ENCODE measurements at regions not wholly inside any gene's neighbourhood (a gene's known extent, or its start where the extent isn't known, plus 50 kb on each side); places are given as distances from the start of the nearest gene placed in this dataset.
"Not testable (repeated sequence)": the region's sequence is repeated elsewhere in the genome, so short reads cannot be mapped to it uniquely, and the experiment has no call there.

DNA sequence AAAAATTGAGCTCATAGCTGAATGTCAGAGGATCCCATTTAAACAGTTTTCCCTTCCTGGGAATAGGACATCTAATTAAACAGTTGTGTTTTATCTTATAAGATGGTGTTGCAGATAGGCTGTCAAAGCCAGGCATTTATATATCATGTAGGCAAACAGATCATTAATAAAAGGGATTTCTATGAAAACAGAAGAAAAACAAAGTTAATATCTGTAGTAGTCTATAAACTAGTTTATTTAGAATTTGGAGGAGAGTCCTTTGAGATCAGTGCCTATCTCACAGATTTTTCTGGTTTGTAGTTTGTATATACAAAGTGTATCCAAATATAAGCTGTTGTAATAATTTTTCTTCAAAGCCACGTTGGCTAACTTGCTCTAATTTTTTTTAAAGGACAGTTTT lies 1738.2 kb upstream of the PIK3C3 start:
- intact Hi-C loops (cut with micrococcal nuclease) = no loop called here

DNA sequence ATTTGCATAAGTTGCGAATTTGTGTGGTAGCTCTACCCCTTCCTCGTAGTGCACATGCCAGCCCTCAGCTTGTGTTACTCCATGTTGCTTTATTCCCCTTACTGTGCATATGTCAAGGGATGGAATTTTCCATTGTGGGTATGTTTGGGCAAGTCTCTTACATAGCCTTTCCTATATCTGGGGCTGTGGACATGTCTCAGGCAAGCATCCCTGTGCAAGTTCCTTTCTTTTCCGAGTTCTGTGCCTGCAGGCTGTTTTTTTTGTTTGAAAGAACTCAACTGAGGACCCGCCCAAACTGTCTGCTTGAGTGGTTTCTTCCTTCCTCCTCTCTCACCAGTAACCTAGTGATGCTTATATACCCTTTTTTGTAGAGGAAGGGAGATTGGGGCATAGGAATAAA lies 1739.1 kb upstream of the PIK3C3 start:
- intact Hi-C loops (cut with micrococcal nuclease) = no loop called here

DNA sequence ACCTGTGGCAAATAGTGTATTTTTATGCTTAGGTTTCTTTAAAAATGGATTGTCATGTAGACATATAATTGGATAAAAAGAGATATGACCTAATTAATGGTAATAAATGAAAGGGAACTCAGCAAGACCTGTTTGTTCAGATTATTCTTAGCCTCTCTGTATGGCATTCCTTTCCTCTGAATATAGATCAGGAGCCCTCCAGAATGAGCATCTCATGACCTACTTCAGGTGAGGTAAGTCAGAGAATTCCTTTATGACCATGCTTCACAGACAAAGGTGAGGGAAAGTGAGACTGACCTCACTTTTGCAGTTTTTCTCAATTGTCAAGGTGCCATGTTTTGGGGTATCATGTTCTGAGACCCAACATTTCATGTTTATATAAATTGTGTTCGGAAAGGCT lies 1744.3 kb upstream of the PIK3C3 start:
- intact Hi-C loops (cut with micrococcal nuclease) = no loop called here

DNA sequence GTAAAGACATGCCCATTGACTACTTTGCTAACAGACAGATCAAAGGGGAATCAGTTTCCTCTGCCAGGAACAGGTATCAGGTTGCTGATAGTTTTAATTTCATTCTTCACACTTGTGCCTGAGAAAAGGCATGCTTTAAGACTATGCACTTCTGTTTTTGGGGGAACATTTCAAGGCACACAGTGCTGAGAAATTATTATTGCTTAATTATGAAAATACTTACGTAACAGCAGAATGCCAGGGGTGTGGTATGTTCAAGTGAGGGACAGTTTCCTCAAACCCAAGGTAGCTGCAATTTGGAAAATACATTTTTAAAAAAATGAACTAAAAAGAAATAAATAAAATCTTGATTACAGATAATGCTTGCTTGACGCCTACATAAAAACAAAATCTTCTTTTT lies 1746.1 kb upstream of the PIK3C3 start:
- intact Hi-C loops (cut with micrococcal nuclease) = no loop called here

DNA sequence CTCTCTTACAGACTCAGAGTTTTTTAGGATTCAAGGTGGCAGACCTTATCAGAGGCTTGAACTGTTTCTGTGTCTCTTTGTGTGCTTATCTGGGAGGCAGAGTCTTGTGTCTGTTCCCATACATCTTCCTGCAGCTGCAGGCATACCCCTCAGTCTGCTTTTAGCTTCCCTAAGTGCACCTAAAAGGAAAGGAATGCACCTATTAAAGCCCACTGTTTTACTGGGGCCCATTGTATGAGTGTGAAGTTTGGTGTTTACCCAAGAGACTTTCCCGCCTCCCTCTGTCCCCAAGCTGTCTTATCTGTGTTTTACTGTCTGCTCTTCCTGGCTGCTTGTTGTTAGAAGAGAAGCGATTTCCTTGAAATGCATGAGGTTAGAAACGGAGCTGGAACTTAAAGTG lies 1757.3 kb upstream of the PIK3C3 start:
- intact Hi-C loops (cut with micrococcal nuclease) = no loop called here

DNA sequence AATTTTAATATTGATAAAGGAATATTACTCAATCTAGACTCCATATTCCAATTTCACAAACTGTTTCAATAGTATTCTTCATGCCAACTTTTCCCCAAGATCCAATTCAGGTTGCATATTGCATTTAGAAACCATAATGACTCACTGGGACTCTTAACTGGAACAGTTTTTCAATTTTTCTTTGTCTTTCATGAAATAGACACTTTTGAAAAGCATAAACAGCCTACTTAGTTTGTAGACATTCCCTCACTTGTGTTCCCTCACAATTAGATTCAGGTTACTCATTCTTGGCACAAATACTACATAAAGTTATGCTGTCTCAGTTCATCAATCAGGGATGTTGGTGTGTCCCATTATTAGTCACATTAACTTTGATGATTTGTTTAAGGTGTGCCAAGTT lies 1768.4 kb upstream of the PIK3C3 start:
- intact Hi-C loops (cut with micrococcal nuclease) = no loop called here

DNA sequence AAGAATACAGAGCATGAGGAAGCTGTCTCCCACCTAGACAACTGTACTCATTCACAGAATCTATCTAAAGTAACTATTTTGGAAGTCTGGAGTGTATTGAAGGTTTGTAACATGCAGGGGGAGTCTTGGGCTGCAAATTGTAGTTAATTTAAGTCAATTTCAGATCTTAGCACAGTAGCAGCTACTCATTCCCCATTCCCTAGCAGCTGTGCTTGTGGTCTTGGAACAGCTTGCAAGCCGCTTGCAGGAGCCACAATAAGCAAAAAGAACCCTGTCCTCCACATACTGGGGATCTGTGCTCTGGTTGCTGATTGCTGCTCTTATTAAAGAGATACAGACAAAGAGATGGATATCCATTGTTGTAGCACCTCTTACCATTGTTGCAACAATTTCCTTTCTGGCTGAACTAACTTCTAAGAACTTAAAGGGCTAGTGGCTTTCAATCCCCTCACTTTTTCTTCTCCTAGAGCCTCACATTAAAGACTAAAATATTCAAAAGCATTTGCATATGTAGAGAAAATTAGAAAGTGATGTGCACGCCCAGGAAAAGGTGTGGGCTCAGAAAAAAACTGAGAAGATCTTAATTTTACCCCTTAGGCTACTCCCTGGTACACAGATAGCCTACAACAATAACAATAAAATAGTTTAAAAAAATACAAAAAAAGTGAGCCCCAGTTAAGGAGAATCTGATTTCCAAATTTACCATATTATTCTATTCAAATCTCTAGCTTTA lies 1775.1 kb upstream of the PIK3C3 start:
- intact Hi-C loops (cut with micrococcal nuclease) = no loop called here

DNA sequence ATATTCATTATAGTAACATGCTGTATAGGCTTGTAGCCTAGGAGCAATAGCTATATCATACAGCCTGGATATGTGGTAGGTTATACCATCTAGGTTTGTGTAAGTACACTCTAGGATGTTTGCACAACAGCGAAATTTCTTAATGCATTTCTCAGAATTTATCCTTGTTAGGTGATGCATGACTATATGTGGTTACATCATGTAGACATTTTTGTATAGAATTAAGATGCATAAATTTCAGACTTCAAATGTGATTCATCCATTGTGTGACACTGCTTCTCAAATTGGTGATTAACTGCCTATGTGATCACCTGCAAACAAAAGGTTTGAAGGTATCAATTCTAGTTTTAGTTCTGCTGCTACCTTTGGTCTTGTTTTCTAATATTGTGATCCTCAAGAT lies 1787.0 kb upstream of the PIK3C3 start:
- intact Hi-C loops (cut with micrococcal nuclease) = no loop called here

DNA sequence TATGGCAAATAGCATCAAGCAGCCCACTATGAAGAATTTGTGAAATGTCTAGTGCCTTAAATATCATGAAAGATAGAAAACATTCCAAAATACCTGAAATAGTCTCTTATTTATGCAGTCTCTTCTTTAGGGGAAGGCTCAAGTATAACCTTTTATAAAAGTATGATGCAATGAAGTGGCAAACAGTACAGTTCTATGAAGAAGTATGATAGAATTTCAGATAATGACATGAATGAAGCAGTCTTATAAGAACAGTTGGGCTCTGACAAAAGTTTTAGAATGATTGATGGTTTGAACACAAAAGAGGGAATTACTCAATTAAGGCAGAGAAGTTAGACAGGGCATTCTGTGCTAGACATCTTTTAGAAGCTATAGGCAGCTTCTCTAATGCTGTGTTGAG lies 1791.8 kb upstream of the PIK3C3 start:
- intact Hi-C loops (cut with micrococcal nuclease) = no loop called here

DNA sequence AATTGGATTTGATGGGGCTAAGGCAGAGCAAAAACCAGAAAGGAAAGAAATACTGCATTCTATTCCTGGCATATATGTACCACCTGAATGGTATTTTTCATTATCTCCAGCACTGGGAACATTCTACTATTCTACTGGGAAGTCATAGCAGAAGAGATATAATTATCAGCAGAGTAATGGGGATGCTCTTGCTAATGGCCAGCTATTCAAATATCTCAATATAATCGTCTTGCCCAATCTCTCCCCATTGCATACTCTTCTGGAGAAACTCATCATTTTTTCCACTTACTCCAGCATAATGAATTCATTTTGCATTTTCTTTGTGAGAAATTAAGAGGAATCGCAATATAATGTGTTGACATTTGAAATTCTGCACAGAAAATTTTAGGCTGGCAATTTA lies 1794.7 kb upstream of the PIK3C3 start:
- intact Hi-C loops (cut with micrococcal nuclease) = no loop called here

DNA sequence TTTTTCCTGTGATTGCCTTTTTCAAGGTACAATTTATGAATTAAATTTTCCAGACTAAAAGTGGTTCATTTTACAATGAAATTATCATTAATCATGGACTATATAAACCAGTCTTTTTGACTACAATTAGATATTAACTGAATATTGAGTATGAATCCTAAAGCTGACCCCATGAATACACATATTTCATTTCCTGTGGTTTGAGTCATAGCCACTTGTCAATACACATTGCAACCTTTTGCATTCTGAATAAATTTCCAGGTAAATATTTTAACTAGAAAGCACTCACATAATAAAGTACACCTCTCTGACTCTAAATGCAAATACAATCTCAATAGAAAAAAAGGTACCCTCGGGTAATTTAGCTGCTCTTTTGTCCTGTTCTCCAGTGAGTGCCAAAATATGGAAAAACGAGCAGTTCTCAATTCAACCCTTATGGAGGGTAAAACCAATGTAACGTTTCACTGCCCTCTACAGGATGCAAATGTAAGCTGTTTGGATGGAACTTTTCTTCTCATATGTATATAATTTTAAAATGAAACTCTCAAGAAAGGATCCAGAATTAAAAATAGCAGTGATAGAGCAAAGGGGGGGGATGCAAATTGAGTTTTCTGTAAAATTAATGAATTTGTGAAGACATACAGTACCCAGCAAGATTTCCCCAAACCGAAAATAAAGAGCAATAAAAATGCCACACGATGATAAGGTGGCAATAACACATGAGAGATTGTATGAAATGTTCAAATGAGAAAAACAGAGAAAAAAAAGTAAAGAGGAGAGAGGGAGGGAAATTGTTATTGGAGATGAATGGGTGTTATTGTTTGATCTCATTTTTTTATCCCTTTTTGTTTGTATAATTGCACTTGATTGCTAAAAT lies 1795.7 kb upstream of the PIK3C3 start:
- intact Hi-C loops (cut with micrococcal nuclease) = no loop called here

DNA sequence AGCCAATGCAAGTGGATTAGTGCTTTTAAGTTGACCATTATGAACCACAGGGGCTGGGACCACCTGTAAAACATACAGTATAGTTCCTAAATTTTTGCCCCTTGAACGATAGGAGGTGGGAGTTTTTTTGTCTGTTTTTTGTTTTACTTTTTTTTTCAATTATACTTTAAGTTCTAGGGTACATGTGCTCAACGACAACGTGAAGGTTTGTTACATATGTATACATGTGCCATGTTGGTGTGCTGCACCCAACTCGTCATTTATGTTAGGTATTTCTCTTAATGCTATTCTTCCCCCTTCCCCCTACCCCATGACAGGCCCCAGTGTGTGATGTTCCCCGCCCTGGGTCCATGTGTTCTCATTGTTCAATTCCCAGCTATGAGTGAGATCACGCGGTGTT lies 1797.9 kb upstream of the PIK3C3 start:
- intact Hi-C loops (cut with micrococcal nuclease) = no loop called here

DNA sequence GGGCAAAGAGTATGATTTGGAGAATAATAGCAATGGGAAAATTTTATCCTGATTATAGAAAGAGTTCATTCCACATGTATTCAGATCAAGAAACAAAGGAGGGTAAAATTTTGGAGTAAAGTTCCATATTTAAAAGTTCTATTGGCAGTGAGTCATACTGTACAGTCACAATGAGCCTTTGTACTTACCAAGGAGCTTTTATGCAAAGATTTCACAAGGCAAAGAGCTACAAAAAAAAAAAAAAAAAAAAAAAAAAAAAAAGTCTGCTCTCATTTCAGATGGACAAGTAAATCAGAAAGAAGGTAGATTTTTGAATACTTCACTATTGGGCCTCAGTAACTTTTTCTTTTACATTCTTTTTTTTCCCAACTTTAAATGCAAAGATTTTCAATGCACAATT lies 1802.2 kb upstream of the PIK3C3 start:
- intact Hi-C loops (cut with micrococcal nuclease) = no loop called here

DNA sequence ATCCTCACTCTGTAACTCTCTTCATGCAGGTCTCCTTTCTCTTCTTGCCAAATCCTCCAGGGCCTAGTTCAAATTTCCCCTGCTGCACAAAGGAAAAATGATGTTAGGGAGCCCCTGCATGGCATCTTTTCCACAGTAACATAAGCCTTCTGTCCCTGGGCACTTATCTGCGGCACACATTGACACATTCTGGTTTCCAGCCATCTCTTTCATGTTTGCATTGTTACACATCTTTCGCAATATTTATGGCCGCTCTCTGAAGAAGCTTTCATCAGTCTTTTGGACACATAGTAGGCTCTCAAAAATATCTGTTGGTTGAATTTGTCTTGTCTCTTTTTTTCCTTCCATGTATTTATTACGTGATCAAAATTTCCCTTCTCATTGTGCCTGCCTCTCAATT lies 1806.1 kb upstream of the PIK3C3 start:
- intact Hi-C loops (cut with micrococcal nuclease) = no loop called here

DNA sequence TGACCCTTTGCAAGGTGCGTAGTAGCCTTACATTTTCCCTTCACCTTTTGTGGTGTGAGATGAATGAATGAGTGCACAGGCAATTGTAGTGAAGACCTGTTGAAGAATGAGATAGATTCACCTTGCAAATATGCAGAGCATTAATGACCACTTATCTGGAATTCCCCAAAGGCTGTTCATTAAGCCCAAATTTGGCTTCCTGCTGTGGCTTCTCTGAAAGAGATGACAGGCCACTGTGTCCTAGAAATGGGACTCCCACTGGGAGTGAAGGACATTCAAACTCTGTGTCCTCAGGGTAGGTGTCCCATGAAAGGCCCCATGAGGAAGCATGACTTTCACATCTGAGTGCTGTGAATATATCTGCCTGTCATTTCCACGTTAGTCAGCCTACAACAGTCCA lies 1821.8 kb upstream of the PIK3C3 start:
- intact Hi-C loops (cut with micrococcal nuclease) = no loop called here

DNA sequence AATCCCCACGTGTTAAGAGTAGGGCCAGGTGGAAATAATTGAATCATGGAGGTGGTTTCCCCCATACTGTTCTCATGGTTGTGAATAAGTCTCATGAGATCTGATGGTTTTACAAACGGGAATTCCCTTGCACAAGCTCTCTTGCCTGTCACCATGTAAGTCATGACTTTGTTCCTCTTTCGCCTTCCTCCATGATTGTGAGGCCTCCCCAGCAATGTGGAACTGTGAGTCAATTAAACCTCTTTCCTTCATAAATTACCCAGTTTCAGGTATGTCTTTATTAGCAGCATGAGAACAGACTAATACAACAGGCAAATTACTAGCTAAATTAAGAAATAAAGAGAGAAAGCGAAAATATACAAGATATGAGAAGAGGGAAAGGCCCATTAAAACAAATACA lies 1822.6 kb upstream of the PIK3C3 start:
- intact Hi-C loops (cut with micrococcal nuclease) = not testable (repeated sequence)

DNA sequence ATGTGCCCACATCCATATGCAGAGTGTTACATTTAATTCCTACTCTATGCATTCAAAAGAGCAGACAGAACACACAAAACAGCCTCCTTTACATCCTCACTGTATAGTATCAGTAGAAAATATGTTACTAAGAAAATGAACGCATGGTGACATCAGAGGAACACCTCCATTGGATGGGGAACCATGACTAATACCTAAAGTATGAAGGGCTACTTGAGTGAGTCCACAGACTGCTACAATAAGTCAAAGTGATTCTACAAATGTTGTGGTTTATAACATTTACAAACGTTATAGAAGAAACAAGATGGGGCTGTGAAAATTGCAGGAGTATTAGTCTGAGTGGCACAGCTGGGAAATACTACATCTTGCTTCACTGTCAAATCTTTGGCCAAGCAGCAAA lies 1830.9 kb upstream of the PIK3C3 start:
- intact Hi-C loops (cut with micrococcal nuclease) = no loop called here

DNA sequence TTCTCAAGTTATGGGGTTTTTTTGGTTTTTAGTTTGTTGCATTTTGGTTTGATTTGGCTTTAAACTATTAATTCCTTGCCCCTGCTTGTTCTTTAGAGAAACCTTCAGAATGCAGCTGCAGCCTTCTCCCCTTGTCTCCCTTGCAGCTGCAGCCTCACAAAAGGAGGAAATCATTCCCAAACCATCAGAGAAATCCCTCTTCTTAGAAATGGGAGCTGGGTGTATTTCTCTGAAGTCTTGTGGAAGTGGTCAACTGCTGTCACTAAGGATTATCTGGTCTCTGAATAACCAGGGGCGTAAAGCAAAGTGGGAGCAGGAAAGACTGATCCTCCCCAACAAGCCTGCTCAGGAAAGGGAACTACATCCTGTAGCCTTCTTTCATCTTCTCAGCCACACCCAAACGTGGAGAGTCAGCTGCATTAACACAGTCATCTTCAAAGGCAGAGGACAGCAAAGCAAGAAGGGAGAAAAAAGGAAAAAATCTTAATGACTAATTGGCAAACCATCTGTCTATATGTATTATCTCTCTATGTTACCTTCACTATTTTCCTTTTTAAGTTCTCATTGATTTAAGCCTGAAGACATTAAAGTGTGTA lies 1834.1 kb upstream of the PIK3C3 start:
- intact Hi-C loops (cut with micrococcal nuclease) = no loop called here

DNA sequence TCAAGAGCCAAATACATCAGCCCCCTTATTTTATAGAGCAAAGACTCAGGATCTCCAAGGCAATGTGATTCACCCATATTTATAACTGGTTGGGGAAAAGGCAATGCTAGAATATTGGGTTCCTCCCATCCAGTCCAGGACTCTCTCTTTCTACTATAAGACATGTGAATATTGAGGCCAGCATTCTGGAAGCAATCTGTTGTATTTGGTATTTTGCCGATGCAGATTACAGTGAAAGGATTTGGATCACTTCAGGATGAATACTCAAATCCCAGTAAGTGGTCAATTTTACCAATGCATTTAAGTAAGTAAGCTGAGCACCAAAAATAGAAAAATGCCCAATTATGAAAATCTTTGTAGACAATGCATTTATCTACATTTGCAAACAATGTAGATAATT lies 1834.7 kb upstream of the PIK3C3 start:
- intact Hi-C loops (cut with micrococcal nuclease) = no loop called here

DNA sequence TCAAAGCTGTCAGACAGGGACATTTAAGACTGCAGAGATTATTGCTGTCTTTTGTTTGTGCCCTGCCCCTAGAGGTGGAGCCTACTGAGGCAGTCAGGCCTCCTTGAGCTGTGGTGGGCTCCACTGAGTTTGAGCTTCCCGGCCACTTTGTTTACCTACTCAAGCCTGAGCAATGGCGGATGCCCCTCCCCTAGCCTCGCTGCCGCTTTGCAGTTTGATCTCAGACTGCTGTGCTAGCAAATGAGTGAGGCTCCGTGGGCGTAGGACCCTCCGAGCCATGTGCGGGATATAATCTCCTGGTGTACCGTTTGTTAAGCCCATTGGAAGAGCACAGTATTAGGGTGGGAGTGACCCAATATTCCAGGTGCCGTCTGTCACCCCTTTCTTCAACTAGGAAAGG lies 1835.5 kb upstream of the PIK3C3 start:
- intact Hi-C loops (cut with micrococcal nuclease) = not testable (repeated sequence)

DNA sequence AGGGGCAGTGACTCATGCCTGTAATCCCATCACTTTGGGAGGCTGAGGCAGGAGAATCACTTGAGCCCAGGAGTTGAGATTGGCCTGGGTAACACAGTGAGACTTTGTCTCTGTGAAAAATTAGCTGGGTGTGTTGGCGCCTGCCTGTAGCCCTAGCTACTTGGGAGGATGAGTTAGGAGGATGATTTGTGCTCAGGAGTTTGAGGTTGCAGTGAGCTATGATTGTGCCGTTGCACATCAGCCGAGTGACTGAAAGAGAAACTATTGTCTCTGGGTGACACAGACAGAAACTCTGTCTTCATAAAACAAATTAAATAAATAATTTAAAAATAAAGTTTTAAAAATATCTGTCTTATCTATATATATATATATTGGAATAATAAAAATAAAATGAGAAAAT lies 1844.6 kb upstream of the PIK3C3 start:
- intact Hi-C loops (cut with micrococcal nuclease) = no loop called here

DNA sequence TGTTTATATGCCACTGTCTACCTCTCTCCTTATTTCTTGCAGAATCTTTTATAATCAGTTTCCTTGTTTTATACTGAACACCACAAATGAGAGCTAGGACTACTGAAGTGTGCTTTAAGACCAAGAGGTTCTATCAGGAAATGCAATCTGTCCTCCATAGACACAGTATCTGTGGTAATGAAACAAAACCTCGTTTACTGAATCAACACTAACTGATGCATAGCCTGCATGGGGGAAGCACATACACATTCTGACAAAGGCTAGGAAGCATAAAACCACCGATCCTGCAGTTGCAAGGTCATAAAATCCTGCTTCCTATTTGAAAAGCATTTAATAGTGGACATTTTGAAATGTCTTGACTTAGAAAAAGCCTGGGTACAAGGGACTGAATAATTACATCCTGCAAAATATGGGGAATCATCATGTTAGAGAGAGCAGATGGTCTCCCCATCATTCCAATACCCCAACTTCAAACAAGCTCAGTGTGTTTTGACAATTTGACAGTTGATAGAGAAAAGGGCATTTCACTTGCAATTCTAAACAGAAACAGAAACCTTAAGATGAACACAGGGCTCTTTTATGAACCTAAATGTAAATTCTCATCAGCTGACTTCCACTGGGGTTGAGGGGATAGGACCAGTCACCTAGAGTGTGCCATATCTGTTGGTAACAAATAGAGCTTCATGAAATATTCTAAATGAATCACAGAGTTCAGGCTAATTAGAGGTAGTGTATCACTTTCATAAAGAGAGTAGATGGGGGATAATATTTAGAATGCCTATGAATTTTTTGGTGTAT lies 1845.6 kb upstream of the PIK3C3 start:
- intact Hi-C loops (cut with micrococcal nuclease) = no loop called here
